HCT116 (cell line): ENCODE measurements at regions not wholly inside any gene's neighbourhood (a gene's known extent, or its start where the extent isn't known, plus 50 kb on each side); places are given as distances from the start of the nearest gene placed in this dataset.

ENCODE experiments used
- ATAC-seq: fragments of 200-7000 bp; cut with Tn5 transposase; 2 replicates; pipeline ENCODE4 v1.9.1; 2020; ENCODE audit warnings: mild to moderate bottlenecking, moderate library complexity
- BruUV-seq: library from RNA; stranded (reverse); fragments of 400-500 nt; replicated peaks from 2 replicates; lab custom pipeline; 2021; lab: Mats Ljungman, UMichigan
- CTCF ChIA-PET: fragments of 300-600 bp; sonication (Branson Sonifier 250); formaldehyde crosslinking; loops from one replicate; lab custom pipeline; 2021; ENCODE audit warnings: antibody characterized with exemption; lab: Charles Lee
- POLR2A ChIA-PET: fragments of 300-600, 350-600 bp; sonication (Branson Sonifier 250); formaldehyde crosslinking; loops from one replicate; lab custom pipeline; 2021; ENCODE audit warnings: antibody characterized with exemption; lab: Charles Lee
- RAD21 ChIA-PET, 2 experiments: fragments of 300-600 bp; sonication (Branson Sonifier 250); formaldehyde crosslinking; loops; one replicate each; lab custom pipeline; 2023; ENCODE audit warnings: low total read pairs in 2 of 2; ENCODE audit not compliant: uncharacterized antibody in 2 of 2, unreplicated experiment in 2 of 2, low non-redundant PET in 1 of 2; lab: Charles Lee
- DNase-seq: peaks from one replicate; pipeline ENCODE4 v3.0.0-alpha.2; 2010; ENCODE audit warnings: low read depth, low spot score
- H2AFZ ChIP-seq: fragments of 200-600 bp; shearing (Covaris generic), sonication (generic); 2 replicates; pipeline ENCODE4 v1.6.1; 2017; ENCODE audit warnings: low read depth, mixed run types, mixed read lengths, antibody characterized with exemption, low read length; ENCODE audit not compliant: poor library complexity, severe bottlenecking
- H3K27ac ChIP-seq: 2 replicates; pipeline ENCODE4 v1.5.1; 2012; ENCODE audit warnings: low read depth, low read length
- H3K27me3 ChIP-seq: fragments of 200-600 bp; sonication (generic); 2 replicates; pipeline ENCODE4 v1.6.1; 2016; ENCODE audit warnings: mixed run types, low read length, mixed read lengths; ENCODE audit not compliant: insufficient read depth
- H3K36me3 ChIP-seq, 2 experiments: fragments of 200-500 bp in 1 of 2; fragments of 200-600 bp in 1 of 2; sonication (Bioruptor generic) in 1 of 2; sonication (generic) in 1 of 2; 2 replicates each; pipeline versions ENCODE4 v1.5.1 to v1.6.1; 2014 to 2016; ENCODE audit warnings: low read length in 2 of 2, inconsistent platforms in 1 of 2, mixed read lengths in 1 of 2, mixed run types in 1 of 2; ENCODE audit not compliant: insufficient read depth in 2 of 2, control insufficient read depth in 1 of 2
- H3K4me1 ChIP-seq, 2 experiments: fragments of 200-600 bp in 1 of 2; sonication (generic) in 1 of 2; 2 replicates each; pipeline versions ENCODE4 v1.5.1 to v1.6.1; 2012 to 2017; ENCODE audit warnings: low read length in 2 of 2, inconsistent platforms in 1 of 2, mild to moderate bottlenecking in 1 of 2, mixed read lengths in 1 of 2, mixed run types in 1 of 2, moderate library complexity in 1 of 2; ENCODE audit not compliant: insufficient read depth in 2 of 2, control insufficient read depth in 1 of 2
- H3K4me2 ChIP-seq: fragments of 200-600 bp; sonication (generic); 2 replicates; pipeline ENCODE4 v1.6.1; 2017; ENCODE audit warnings: mixed run types, low read length, mixed read lengths
- H3K4me3 ChIP-seq, 2 experiments: fragments of 200-600 bp in 1 of 2; sonication (generic) in 1 of 2; replicated peaks in 1 of 2; 2 replicates each; pipeline ENCODE4 v1.5.1; 2011 to 2016; ENCODE audit warnings: low read length in 2 of 2, control low read depth in 1 of 2, low read depth in 1 of 2, mild to moderate bottlenecking in 1 of 2, mixed read lengths in 1 of 2, mixed run types in 1 of 2
- H3K79me2 ChIP-seq: fragments of 200-600 bp; sonication (generic); 2 replicates; pipeline ENCODE4 v1.6.1; 2017; ENCODE audit warnings: mild to moderate bottlenecking, mixed run types, low read length, moderate library complexity, mixed read lengths; ENCODE audit not compliant: insufficient read depth
- H3K9ac ChIP-seq: fragments of 200-600 bp; sonication (generic); 2 replicates; pipeline ENCODE4 v1.6.1; 2016; ENCODE audit warnings: low read length, mixed read lengths
- H3K9me2 ChIP-seq: fragments of 200-600 bp; sonication (generic), shearing (Covaris generic); 2 replicates; pipeline ENCODE4 v1.6.1; 2017; ENCODE audit warnings: mixed run types, mild to moderate bottlenecking, moderate library complexity; ENCODE audit not compliant: insufficient read depth
- H3K9me3 ChIP-seq, 2 experiments: fragments of 200-500 bp in 1 of 2; fragments of 200-600 bp in 1 of 2; sonication (Bioruptor generic) in 1 of 2; sonication (generic) in 1 of 2; 2 replicates each; pipeline ENCODE4 v1.6.1; 2014 to 2017; ENCODE audit warnings: low read length in 2 of 2, mixed read lengths in 2 of 2, inconsistent platforms in 1 of 2, low read depth in 1 of 2, mild to moderate bottlenecking in 1 of 2, mixed run types in 1 of 2, moderate library complexity in 1 of 2; ENCODE audit not compliant: control insufficient read depth in 1 of 2, insufficient read depth in 1 of 2
- H4K20me1 ChIP-seq: fragments of 200-600 bp; sonication (generic), shearing (Covaris generic); 2 replicates; pipeline ENCODE4 v1.6.1; 2017; ENCODE audit warnings: mixed run types, mild to moderate bottlenecking, moderate library complexity; ENCODE audit not compliant: insufficient read depth
- ATF3 ChIP-seq: IDR thresholded peaks from 2 replicates; pipeline ENCODE4 v1.6.1; 2012
- EGR1 ChIP-seq: IDR thresholded peaks from 2 replicates; pipeline ENCODE4 v1.6.1; 2012; ENCODE audit warnings: low read depth
- EZH2 ChIP-seq: fragments of 200-600 bp; sonication (generic); IDR thresholded peaks from 2 replicates; pipeline ENCODE4 v1.6.1; 2017; ENCODE audit warnings: antibody characterized with exemption, mixed run types
- EZH2phosphoT487 ChIP-seq: fragments of 200-600 bp; IDR thresholded peaks from 2 replicates; pipeline ENCODE4 v1.6.1; 2018; ENCODE audit warnings: antibody characterized with exemption, borderline replicate concordance
- FOSL1 ChIP-seq: IDR thresholded peaks from 2 replicates; pipeline ENCODE4 v1.6.1; 2012; ENCODE audit warnings: low read depth
- JUND ChIP-seq: IDR thresholded peaks from 2 replicates; pipeline ENCODE4 v1.6.1; 2012
- POLR2A ChIP-seq: IDR thresholded peaks from 2 replicates; pipeline ENCODE4 v1.7.0; 2011; ENCODE audit warnings: borderline replicate concordance; ENCODE audit not compliant: insufficient read depth, insufficient read length; ENCODE audit errors: extremely low read depth
- RAD21 ChIP-seq: IDR thresholded peaks from 2 replicates; pipeline ENCODE4 v1.6.1; 2012; ENCODE audit warnings: low read depth, mild to moderate bottlenecking
- REST ChIP-seq: IDR thresholded peaks from 2 replicates; pipeline ENCODE4 v1.6.1; 2012; ENCODE audit warnings: low read depth
- SIN3A ChIP-seq: IDR thresholded peaks from 2 replicates; pipeline ENCODE4 v1.6.1; 2012; ENCODE audit warnings: low read depth
- SP1 ChIP-seq: IDR thresholded peaks from 2 replicates; pipeline ENCODE4 v1.6.1; 2012; ENCODE audit warnings: low read depth
- TCF7L2 ChIP-seq: IDR thresholded peaks from 2 replicates; pipeline ENCODE4 v1.7.0; 2011; ENCODE audit warnings: borderline replicate concordance, inconsistent platforms; ENCODE audit not compliant: insufficient read depth, insufficient read length; ENCODE audit errors: extremely low read depth
- ZBTB33 ChIP-seq: IDR thresholded peaks from 2 replicates; pipeline ENCODE4 v1.6.1; 2011; ENCODE audit warnings: mild to moderate bottlenecking, low read length, moderate library complexity; ENCODE audit not compliant: insufficient replicate concordance; ENCODE audit errors: extremely low read depth
- ZFX ChIP-seq: fragments of 450-650 bp; IDR thresholded peaks from 2 replicates; pipeline ENCODE4 v1.6.1; 2017
- ZNF274 ChIP-seq: fragments of 200-500 bp; sonication (Bioruptor generic); IDR thresholded peaks from 2 replicates; pipeline ENCODE4 v1.6.1; 2014; ENCODE audit warnings: mild to moderate bottlenecking, low read depth, low read length, inconsistent platforms
- intact Hi-C: fragments of 100-400 bp; cut with micrococcal nuclease; formaldehyde crosslinking; loops from 2 replicates; pipeline ENCODE4 v1.10.0; 2022
- TF ChIP-seq, protein P1 (sequence below): IDR thresholded peaks from 2 replicates; pipeline ENCODE4 v1.6.1; 2012

DNA sequence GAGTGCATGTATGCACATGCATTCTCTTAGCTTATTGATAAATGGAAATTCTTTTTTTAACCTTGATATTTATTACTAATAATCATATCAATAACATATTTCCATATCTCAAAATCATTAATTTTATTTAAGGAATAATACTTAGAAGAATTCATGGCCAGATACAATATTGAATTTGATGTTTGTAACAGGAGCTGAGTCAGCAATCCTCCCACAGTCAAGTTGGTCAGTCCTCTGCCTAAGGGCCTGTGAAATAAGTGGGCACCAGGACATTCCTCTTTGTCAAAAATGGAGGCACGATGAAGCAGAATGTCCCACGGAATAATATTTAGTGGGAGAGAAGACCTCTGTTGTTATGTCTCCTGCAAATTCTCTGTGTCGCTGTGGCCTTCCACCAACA, 148.6 kb downstream of the LRRC70 start:
- H3K9me3 ChIP-seq: no peaks in the 10 kb centered on the region
- intact Hi-C loops: no loop called here
- ChIA-PET RAD21 (no interaction called here), CTCF (no interaction called here), POLR2A (no interaction called here)
- H3K4me2 ChIP-seq: no peak overlapping the region
- no peak for ATAC-seq
- no peak for DNase-seq
- H3K9ac ChIP-seq: no peak overlapping the region
- no TSS peak for BruUV-seq
- H3K27me3 ChIP-seq: no peaks in the 10 kb centered on the region
- H3K4me3 ChIP-seq: no peak overlapping the region
- H3K9me2 ChIP-seq: no peaks in the 10 kb centered on the region
- H3K4me1 ChIP-seq: no peaks in the 10 kb centered on the region
- H2AFZ ChIP-seq: no peak overlapping the region
- no peak overlapping the region for H3K27ac ChIP-seq
- H3K36me3 ChIP-seq: no peaks in the 10 kb centered on the region
- TF ChIP-seq EGR1 (no peak), ZFX (no peak), TCF7L2 (no peak), EZH2 (no peak), SIN3A (no peak), RAD21 (no peak), ZNF274 (no peak), ATF3 (no peak), POLR2A (no peak), EZH2phosphoT487 (no peak), REST (no peak), FOSL1 (no peak), JUND (no peak), ZBTB33 (no peak), SP1 (no peak)
- TF ChIP-seq, protein P1, sequence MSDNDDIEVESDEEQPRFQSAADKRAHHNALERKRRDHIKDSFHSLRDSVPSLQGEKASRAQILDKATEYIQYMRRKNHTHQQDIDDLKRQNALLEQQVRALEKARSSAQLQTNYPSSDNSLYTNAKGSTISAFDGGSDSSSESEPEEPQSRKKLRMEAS: no peak
- no peaks in the 10 kb centered on the region for H4K20me1 ChIP-seq
- no peaks in the 10 kb centered on the region for H3K79me2 ChIP-seq
